ENCODE measurements at regions not wholly inside any gene's neighbourhood (a gene's known extent, or its start where the extent isn't known, plus 50 kb on each side); places are given as distances from the start of the nearest gene placed in this dataset.

DNA sequence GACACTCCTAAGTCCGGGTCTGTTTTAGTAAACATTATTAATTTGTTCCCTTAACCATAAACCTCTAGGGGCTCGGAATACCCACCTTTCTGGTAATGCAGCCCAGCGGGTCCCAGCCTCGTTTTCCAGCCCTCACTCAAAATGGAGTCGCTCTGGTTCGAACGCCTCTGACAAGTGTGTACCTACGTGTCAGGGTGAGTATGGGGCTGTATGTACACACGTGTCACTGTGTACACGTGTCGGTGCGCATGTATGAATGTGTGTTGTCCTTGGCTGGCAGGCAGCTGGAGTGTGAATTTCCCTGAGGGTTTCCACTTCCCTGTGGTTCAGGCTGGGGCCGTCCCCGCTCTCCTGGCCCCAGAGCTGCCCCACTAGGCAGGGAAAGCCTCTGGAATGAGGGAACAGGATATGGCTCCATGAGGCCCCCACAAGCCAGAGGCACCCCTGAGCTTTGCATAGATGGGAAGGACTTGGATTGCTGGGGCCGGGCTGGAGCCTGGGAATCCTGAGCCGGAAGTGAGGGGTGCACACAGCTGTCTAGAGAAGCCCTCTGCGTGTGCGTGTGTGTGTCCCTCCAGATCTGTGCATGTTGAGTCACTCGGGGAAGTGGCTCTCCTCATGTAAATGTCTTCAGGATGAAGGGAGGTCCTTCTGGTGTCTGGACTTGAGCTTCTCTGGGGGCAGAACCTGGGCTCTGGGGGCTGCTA is 160.8 kb upstream of the IER5L start:
- 17 to 96% (median 76%) methylated on average over 2 to 10 of the region's 19 CpGs; no CpG with 5 or more reads in 5 of the 10 experiments for WGBS, 10 experiments
- no peak overlapping the region for H3K27ac ChIP-seq
- peaks cover 46 to 71% of the 10 kb centered on the region in 2 donors for H3K4me1 ChIP-seq (replicated peaks in 1 of 2)
- no peak overlapping the region for H3K4me3 ChIP-seq
- in situ Hi-C loops (cut with MboI; ENCODE audit: low pct_unique_long_range_greater_than_20kb in 2 of 9, low sequenced_read_pairs in 9 of 9, unreplicated experiment in 9 of 9), result loop anchor here in 1 of 9 experiments (25.0 kb wide), 1 partner anchor 152 kb away; the partner anchor contains the start of gene IER5L
- ATAC-seq (replicated peaks in 6 of 8), result peak in 2 of 8 experiments; percentile 10 to 17

DNA sequence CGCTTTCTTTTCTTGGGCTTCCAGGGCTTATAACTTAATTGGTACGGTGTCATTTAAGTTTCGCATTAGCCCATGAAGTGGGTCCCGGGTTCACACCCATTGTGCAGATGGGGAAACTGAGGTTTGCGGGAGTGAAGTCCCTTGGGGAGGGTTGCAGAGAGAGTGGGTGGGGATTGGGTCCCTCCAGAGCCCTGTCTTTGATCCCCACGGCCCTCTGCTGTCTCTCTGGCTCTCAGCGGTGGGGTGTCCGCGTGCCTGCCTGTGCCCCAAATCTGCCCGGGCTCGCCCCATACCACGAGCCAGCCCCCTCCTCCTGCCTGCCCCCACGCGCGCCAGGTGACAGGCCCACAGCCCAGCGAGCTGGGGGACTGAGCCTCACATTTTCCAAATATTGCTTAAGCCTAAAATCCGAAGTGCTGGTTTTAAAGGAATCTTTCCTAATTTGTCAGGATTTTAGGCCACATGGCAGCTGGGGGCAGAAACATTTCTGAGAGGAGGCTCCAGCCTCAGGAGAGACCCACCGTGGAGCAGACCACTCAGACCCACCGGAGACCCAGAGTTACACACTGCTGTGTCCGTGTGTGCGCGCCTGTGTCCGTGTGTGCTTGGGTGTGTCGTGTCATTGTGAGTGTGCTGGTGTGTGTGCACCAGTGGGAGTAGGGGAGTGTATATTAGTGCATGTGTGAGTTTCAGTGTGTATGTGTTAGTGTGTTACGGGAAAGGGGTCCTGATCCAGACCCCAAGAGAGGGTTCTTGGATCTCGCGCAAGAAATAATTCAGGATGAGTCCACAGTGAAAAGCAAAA is 159.5 kb upstream of the IER5L start:
- peak overlapping the region in 3 of 5 donors; percentile 4 to 12 (median 7) for H3K4me3 ChIP-seq
- no peak for ATAC-seq (replicated peaks in 6 of 8)
- 20 to 100% (median 79%) methylated on average over 1 to 8 of the region's 27 CpGs; no CpG with 5 or more reads in 1 of the 10 experiments for WGBS, 10 experiments
- H3K4me1 ChIP-seq (replicated peaks in 1 of 2), result peaks cover 46 to 64% of the 10 kb centered on the region in 2 donors
- peak overlapping the region; percentile 60 to 66 for H3K27ac ChIP-seq
- in situ Hi-C loops (cut with MboI; ENCODE audit: low pct_unique_long_range_greater_than_20kb in 2 of 9, low sequenced_read_pairs in 9 of 9, unreplicated experiment in 9 of 9), result loop anchor here in 1 of 9 experiments (25.0 kb wide), 1 partner anchor 150 kb away; the partner anchor contains the start of gene IER5L

DNA sequence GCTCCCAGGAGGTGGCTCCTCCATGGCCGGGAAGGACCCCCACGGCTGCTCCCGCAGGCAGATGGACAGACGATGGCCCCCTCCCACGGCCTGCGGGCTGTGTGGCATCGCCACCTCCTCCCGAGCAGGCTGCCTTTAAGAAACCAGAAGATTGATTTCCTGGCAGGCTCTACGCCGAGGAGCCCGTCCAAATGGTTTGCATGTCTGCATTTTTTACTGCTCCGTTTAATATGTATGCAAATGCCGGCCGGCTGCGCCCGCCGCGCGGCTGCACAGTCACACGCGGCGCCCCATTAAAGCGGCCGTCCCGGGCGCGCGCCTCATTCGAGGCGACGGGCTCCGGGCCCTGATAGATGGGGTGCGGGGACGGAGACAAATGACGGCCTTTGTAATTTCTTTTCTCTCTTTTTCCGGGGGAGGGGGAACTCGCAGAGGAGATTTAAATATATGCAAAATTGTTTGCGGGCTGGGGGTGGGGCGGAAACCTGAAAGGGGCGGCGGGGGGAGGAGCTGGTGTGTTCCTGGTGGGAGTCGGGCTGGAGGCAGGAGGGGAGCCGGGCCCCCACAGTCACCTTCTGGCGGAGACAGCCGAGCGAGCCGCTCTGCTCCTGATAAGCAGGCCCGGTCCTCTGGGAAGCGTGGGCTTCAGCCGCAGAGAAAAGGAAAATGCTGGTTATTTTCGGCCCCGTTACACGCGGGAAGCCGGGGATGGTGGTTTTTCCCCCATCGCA is 158.7 kb upstream of the IER5L start:
- in situ Hi-C loops (cut with MboI; ENCODE audit: low pct_unique_long_range_greater_than_20kb in 2 of 9, low sequenced_read_pairs in 9 of 9, unreplicated experiment in 9 of 9), result loop anchor here in 1 of 9 experiments (25.0 kb wide), 1 partner anchor 149 kb away; the partner anchor contains the start of gene IER5L
- peaks cover 46 to 59% of the 10 kb centered on the region in 2 donors for H3K4me1 ChIP-seq (replicated peaks in 1 of 2)
- H3K27ac ChIP-seq, result peak overlapping the region; percentile 60 to 66
- 0 to 14% (median 0%) methylated on average over 2 to 8 of the region's 56 CpGs; no CpG with 5 or more reads in 5 of the 10 experiments for whole genome bisulfite sequencing, 10 experiments
- H3K4me3 ChIP-seq, result peak overlapping the region in 4 of 5 donors; percentile 4 to 12 (median 6)
- ATAC-seq (replicated peaks in 6 of 8), result peak; percentile 45 to 70 (median 57)

DNA sequence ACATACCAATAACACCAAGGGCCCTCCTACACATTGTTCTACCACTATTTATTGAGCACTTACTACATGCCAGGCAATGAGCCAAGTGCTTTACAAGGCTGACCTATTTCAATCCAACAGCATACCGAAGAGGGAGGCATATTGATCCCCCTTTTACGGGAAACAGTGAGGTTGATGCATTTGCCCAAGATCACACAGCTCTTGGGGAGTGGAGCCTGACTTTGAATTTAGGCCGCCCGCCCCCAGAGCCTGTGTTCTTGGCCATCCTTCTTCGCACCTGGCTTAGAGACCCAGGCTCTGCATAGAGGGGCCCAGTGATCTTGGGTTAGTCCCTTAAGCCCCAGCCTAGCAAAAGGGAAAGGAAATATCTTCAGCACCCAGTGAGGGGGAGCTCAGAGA is 158.1 kb upstream of the IER5L start:
- in situ Hi-C loops (cut with MboI; ENCODE audit: low pct_unique_long_range_greater_than_20kb in 2 of 9, low sequenced_read_pairs in 9 of 9, unreplicated experiment in 9 of 9), result loop anchor here in 1 of 9 experiments (25.0 kb wide), 1 partner anchor 149 kb away; the partner anchor contains the start of gene IER5L
- peaks cover 39 to 53% of the 10 kb centered on the region in 2 donors for H3K4me1 ChIP-seq (replicated peaks in 1 of 2)
- peak overlapping the region; percentile 26 to 50 for H3K27ac ChIP-seq
- peak in 2 of 8 experiments; percentile 1 for ATAC-seq (replicated peaks in 6 of 8)
- WGBS, 10 experiments, result 8 to 90% (median 57%) methylated on average over 1 to 5 of the region's 5 CpGs; no CpG with 5 or more reads in 4 of the 10 experiments
- peak overlapping the region in 1 of 5 donors; percentile 12 for H3K4me3 ChIP-seq

- H3K4me1 ChIP-seq (replicated peaks in 1 of 2), result peaks cover 34 to 48% of the 10 kb centered on the region in 2 donors
- no peak overlapping the region for H3K4me3 ChIP-seq
- 61 to 100% (median 81%) methylated on average over 1 to 4 of the region's 7 CpGs; no CpG with 5 or more reads in 2 of the 10 experiments for WGBS, 10 experiments
- no peak for ATAC-seq (replicated peaks in 6 of 8)
- in situ Hi-C loops (cut with MboI; ENCODE audit: low pct_unique_long_range_greater_than_20kb in 2 of 9, low sequenced_read_pairs in 9 of 9, unreplicated experiment in 9 of 9), result loop anchor here in 1 of 9 experiments (25.0 kb wide), 1 partner anchor 148 kb away; the partner anchor contains the start of gene IER5L
- H3K27ac ChIP-seq, result no peak overlapping the region
Measured at GRCh38 chr9:129335464-129336129, 157.5 kb upstream of the IER5L start.

- WGBS, 10 experiments, result 0 to 5% (median 1%) methylated on average over 2 to 9 of the region's 28 CpGs; no CpG with 5 or more reads in 6 of the 10 experiments
- H3K4me1 ChIP-seq (replicated peaks in 1 of 2), result peaks cover 34 to 47% of the 10 kb centered on the region in 2 donors
- in situ Hi-C loops (cut with MboI; ENCODE audit: low pct_unique_long_range_greater_than_20kb in 2 of 9, low sequenced_read_pairs in 9 of 9, unreplicated experiment in 9 of 9), result loop anchor here in 1 of 9 experiments (25.0 kb wide), 1 partner anchor 147 kb away; the partner anchor contains the start of gene IER5L
- no peak overlapping the region for H3K4me3 ChIP-seq
- peak overlapping the region; percentile 22 to 47 for H3K27ac ChIP-seq
- peak; percentile 72 to 88 (median 84) for ATAC-seq (replicated peaks in 6 of 8)
Measured at GRCh38 chr9:129334105-129334935, 156.3 kb upstream of the IER5L start.

GRCh38 chr9:129333617-129334104 is 155.6 kb upstream of the IER5L start:
- 25 to 100% (median 75%) methylated on average over 1 to 5 of the region's 10 CpGs; no CpG with 5 or more reads in 4 of the 10 experiments for WGBS, 10 experiments
- Histone ChIP-seq H3K4me1 (replicated peaks in 1 of 2) (peaks cover 28 to 41% of the 10 kb centered on the region in 2 donors), H3K4me3 (no peak overlapping the region), H3K27ac (no peak overlapping the region)
- no peak for ATAC-seq (replicated peaks in 6 of 8)
- in situ Hi-C loops (cut with MboI; ENCODE audit: low pct_unique_long_range_greater_than_20kb in 2 of 9, low sequenced_read_pairs in 9 of 9, unreplicated experiment in 9 of 9), result loop anchor here in 1 of 9 experiments (25.0 kb wide), 1 partner anchor 146 kb away; the partner anchor contains the start of gene IER5L

DNA sequence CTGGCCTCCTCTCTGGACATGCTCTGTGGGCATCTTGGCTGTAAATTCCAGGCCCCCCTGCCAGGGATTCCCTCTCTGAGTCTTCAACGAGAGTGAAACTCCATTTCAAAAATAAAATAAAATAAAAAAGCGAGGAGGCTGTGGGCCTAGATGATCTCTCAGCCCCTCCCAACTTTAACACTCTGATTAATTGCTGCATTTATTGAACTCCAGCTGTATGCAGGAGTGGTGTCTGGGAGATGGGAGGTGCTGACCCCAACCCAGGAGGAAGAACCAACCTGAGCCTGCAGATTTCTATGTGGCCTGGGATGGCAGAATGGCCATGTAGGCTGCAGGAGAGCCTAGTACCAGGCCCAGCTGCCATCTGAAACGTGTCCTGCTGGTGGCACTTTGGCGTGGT is 154.5 kb upstream of the IER5L start:
- Histone ChIP-seq H3K4me3 (no peak overlapping the region), H3K4me1 (replicated peaks in 1 of 2) (peaks cover 27 to 43% of the 10 kb centered on the region in 2 donors), H3K27ac (no peak overlapping the region)
- no peak for ATAC-seq (replicated peaks in 6 of 8)
- in situ Hi-C loops (cut with MboI; ENCODE audit: low pct_unique_long_range_greater_than_20kb in 2 of 9, low sequenced_read_pairs in 9 of 9, unreplicated experiment in 9 of 9), result loop anchor here in 1 of 9 experiments (25.0 kb wide), 1 partner anchor 145 kb away; the partner anchor contains the start of gene IER5L
- WGBS, 10 experiments, result 0 to 90% (median 79%) methylated on average over 1 to 4 of the region's 4 CpGs; no CpG with 5 or more reads in 4 of the 10 experiments

DNA sequence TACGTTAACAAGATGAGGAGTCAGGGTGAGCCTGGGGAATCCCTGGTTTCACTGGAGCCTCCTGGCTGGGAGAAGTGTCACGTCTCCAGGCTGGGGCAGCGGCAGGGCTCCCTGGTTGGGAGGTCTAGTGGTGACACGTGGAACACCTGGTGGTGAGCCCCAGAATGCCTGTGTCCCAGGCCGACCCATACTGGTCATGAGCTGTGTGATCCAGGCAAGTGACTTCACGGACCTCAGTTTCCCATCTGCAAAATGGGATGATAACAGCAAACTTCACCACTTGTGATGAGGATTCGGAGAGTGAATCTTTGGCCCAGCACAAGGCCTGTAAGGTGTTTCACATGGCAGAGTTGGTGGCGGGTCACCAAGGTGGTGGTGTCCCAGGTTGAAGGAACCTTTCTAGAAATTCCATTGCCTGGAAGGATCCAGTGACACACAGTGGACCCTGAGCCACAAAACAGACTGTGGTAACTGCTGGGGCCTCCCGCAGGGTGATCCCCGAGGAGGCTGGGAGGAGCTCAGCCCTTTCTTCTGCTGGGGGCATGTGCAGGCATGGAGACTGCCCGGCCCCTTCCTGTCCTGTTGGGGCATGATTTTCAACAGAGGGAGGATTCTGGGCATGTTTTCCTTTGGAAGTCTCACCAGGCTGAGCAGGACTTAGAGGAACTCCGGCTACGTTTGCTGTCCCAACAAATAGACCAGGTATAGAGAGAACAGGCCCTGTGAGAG is 153.9 kb upstream of the IER5L start:
- in situ Hi-C loops (cut with MboI; ENCODE audit: low pct_unique_long_range_greater_than_20kb in 2 of 9, low sequenced_read_pairs in 9 of 9, unreplicated experiment in 9 of 9), result loop anchor here in 1 of 9 experiments (25.0 kb wide), 1 partner anchor 145 kb away; the partner anchor contains the start of gene IER5L

GRCh38 chr9:129331493-129331765 is 153.4 kb upstream of the IER5L start:
- H3K4me1 ChIP-seq (replicated peaks in 1 of 2), result peaks cover 18 to 36% of the 10 kb centered on the region in 2 donors
- in situ Hi-C loops (cut with MboI; ENCODE audit: low pct_unique_long_range_greater_than_20kb in 2 of 9, low sequenced_read_pairs in 9 of 9, unreplicated experiment in 9 of 9), result loop anchor here in 1 of 9 experiments (25.0 kb wide), 1 partner anchor 144 kb away; the partner anchor contains the start of gene IER5L
- H3K27ac ChIP-seq, result no peak overlapping the region
- no peak for ATAC-seq (replicated peaks in 6 of 8)
- 63 to 100% (median 93%) methylated on average over 2 to 4 of the region's 4 CpGs; no CpG with 5 or more reads in 5 of the 10 experiments for WGBS, 10 experiments
- H3K4me3 ChIP-seq, result no peak overlapping the region

More for the DNA sequence above, 153.9 kb upstream of the IER5L start:
- Histone ChIP-seq H3K4me3 (no peak overlapping the region), H3K27ac (no peak overlapping the region), H3K4me1 (replicated peaks in 1 of 2) (peaks cover 21 to 37% of the 10 kb centered on the region in 2 donors)
- WGBS, 10 experiments, result 63 to 100% (median 85%) methylated on average over 2 to 10 of the region's 13 CpGs; no CpG with 5 or more reads in 4 of the 10 experiments
- no peak for ATAC-seq (replicated peaks in 6 of 8)

Measured in motor neuron (in vitro differentiated cells).